GM19351 (cell line): ENCODE measurements at regions not wholly inside any gene's neighbourhood (a gene's known extent, or its start where the extent isn't known, plus 50 kb on each side); places are given as distances from the start of the nearest gene placed in this dataset.
"Not testable (repeated sequence)": the region's sequence is repeated elsewhere in the genome, so short reads cannot be mapped to it uniquely, and the experiment has no call there.

Source experiments
- ATAC-seq: cut with Tn5 transposase; IDR thresholded peaks from one replicate; pipeline ENCODE4 v1.9.1; 2021; ENCODE audit warnings: mild to moderate bottlenecking, moderate library complexity; ENCODE audit not compliant: unreplicated experiment

DNA sequence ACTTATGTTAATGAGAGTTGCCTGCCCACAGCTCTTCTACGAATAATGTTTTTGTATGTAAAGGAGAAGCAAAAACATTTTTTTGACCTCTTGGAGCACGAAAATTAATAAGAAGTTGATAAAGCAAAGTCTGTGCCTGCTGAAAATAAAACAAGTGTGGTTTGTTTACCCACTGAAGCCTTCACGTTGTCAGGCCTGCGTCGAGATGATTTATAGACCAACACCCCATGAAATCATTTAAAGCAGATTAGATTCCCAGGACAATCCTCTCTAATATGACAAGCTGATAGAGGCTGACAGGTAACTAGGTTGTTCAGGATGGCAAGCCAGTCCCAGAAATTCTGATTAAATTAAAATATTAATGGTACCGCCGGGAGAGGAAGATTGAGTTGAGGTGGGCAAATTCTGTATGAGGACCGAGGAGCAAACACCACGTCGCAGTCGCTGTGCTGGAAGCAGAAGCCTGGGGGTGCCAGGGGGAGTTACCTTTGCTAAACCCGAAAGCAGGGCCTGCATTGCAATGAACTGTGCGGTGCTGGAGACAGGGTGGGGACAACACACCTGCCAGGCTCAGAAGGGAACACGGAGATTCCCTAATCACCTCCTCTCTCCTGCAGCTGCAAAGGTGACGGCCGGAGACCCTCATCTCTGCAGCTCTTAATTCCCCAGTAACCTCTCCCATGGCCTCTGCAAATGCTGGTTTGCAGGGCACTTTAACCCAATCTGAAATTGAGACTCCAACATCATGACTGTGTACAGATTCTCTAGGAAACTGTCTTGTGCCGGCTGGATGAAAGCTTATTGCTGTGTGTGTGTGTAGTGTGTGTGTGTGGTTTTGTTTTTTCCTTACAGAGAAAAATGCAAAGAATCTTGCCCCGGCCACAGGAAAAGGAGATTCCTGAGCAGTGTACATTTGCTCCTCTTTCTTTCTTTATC lies 2805.9 kb downstream of the RPIA start:
- not testable (repeated sequence) for ATAC-seq

DNA sequence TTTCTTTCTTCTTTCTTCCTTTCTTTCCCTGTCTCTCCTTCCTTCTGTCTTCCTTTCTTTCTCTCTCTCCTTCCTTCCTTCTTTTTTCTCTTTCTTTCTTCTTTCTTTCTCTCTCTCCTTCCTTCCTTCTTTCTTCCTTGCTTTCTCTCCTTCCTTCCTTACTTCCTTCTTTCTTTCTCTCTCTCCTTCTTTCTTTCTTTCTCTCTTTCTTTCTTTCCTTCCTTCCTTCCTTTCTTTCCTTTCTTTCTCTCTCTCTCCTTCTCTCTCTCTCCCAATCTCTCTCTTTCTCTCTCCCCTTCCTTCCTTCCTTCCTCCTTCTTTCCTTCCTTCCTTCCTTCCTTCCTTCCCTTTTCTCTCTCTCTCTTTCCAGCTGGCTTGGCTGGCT lies 2806.6 kb downstream of the RPIA start:
- not testable (repeated sequence) for ATAC-seq

DNA sequence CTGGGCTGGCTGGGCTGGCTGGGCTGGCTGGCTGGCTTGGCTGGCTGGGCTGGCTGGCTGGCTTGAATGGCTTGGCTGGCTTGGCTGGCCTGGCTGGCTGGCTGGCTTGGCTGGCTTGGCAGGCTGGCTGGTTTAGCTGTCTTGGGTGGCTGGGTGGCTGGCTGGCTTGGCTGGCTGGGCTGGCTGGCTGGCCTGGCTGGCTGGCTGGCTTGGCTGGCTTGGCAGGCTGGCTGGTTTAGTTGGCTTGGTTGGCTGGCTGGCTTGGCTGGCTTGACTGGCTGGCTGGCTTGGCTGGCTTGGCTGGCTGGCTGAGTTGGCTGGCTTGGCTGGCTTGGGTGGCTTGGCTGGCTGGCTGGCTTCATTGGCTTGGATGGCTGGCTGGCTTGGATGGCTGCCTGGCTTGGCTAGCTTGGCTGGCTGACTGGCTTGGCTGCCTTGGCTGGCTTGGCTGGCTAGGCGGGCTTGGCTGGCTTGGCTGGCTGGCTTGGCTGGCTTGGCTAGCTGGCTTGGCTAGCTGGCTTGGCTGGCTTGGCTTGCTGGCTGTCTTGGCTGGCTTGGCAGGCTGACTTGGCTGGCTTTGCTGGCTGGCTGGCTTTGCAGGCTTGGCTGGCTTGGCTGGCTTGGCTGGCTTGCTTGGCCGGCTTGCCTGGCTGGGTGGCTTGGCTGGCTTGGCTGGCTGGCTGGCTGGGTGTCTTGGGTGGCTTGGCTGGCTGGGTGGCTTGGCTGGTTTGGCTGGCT lies 2807.2 kb downstream of the RPIA start:
- not testable (repeated sequence) for ATAC-seq

DNA sequence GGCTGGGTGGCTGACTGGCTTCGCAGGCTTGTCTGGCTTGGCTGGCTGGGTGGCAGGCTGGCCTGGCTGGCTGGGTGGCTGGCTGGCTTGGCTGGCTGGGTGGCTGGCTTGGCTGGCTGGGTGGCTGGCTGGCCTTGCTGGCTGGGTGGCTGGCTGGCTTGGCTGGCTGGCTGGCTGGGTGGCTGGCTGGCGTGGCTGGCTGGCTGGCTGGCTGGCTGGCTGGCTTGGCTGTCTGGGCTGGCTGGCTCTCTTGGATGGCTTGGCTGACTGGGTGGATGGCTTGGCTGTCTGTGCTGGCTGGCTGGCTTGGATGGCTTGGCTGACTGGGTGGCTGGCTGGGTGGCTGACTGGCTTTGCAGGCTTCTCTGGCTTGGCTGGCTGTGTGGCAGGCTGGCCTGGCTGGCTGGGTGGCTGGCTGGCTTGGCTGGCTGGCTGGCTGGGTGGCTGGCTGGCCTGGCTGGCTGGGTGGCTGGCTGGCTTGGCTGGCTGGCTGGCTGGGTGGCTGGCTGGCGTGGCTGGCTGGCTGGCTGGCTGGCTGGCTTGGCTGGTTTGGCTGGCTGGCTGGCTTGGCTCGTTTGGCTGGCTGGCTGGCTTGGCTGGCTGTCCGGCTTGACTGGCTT lies 2808.1 kb downstream of the RPIA start:
- not testable (repeated sequence) for ATAC-seq

DNA sequence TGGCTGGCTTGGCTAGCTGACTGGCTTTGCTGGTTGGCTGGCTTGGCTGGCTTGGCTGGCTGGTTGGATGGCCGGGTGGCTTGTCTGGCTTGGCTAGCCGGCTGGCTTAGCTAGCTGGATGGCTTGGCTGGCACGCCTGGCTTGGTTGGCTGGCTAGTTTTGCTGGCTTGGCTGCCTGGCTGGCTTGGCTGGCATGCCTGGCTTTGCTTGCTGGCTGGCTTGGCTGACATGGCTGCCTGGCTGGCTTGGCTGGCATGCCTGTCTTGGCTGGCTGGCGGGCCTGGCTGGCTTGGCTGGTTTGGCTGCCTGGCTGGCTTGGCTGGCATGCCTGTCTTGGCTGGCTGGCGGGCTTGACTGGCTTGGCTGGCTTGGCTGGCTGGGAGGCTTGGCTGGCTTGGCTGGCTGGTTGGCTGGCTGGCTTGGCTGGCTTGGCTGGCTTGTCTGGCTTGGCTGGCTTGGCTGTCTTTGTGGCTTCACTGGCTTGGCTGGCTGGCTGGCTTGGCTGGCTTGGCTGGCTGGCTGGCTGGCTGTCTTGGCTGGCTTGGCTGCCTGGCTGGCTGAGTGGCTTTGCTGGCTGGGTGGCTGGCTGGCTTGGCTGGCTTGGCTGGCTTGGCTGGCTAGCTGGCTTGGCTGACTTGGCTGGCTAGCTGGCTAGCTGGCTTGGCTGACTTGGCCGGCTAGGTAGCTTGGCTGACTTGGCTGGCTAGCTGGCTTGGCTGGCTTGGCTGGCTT lies 2808.9 kb downstream of the RPIA start:
- not testable (repeated sequence) for ATAC-seq

DNA sequence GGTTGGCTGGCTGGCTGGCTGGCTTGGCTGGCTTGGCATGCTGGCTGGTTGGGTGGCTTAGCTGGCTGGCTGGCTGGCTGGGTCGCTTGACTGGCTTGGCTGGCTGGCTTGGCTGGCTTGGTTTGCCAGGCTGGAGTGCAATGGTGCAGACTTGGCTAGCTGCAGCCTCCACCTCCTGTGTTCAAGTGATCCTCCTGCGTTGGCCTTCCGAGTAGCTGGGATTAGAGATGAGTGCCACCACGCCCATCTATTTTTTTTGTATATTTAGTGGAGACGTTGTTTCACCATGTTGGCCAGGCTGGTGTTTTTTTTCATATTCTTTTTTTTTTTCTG lies 2809.5 kb downstream of the RPIA start:
- ATAC-seq: not testable (repeated sequence)

DNA sequence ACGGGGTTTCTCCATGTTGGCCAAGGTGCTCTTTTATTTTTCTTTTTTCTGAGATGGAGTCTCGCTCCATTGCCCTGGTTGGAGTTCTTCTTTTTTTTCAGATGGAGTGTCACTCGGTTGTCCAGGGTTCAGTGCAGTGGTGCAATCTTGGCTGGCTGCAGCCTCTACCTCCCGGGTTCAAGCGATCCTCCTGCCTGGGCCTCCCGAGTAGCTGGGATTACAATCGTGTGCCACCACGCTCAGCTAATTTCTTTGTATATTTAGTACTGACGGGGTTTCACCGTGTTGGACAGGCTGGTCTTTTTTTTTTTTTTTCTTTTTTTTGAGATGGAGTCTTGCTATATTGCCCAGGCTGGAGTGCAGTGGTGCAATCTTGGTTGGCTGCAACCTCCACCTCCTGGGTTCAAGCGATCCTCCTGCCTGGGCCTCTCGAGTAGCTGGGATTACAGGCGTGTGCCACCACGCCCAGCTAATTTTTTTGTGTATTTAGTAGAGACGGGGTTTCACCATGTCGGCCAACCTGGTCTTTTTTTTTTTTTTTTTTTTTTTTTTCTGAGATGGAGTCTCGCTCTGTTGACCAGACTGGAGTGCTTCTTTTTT lies 2810.1 kb downstream of the RPIA start:
- ATAC-seq: not testable (repeated sequence)

DNA sequence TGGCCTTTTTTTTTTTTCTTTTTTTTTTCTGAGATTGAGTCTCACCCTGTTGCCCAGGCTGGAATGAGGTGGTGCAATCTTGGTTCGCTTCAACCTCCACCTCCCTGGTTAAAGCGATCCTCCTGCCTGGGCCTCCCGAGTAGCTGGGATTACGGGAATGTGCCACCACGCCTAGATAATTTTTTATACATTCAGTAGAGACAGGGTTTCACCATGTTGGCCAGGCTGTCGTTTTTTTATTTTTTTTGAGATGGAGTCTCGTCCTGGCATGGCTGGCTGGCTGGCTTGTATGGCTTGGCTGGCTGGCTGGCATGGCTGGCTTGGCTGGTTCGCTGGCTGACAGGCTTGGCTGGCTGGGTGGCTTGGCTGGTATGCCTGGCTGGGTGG lies 2812.1 kb downstream of the RPIA start:
- ATAC-seq: not testable (repeated sequence)

DNA sequence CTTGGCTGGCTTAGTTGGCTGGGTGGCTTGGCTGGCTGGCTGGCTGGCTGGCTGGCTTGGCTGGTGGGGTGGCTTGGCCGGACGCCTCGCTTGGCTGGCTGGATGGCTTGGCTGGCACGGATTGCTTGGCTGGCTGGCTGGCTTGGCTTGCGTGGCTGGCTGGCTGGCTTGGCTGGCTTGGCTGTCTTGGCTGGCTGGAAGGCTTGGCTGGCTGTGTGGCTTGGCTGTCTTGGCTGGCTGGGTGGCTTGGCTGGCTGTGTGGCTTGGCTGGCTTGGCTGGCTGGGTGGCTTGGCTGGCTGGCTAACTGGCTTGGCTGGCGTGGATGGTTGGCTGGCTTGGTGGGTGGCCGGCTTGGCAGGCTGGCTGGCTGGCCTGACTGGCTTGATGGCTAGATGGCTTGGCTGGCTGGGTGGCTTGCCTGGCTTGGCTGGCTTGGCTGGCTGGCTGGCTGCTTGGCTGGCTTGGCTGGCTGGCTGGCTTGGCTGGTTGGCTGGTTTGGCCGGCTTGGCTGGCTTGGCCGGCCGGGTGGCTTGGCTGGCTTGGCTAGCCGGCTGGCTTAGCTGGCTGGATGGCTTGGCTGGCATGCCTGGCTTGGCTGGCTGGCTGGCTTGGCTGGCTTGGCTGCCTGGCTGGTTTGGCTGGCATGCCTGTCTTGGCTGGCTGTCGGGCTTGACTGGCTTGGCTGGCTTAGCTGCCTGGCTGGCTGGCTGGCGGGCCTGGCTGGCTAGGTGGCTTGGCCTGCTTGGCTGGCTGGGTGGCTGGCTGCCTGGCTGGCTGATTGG lies 2812.7 kb downstream of the RPIA start:
- not testable (repeated sequence) for ATAC-seq

DNA sequence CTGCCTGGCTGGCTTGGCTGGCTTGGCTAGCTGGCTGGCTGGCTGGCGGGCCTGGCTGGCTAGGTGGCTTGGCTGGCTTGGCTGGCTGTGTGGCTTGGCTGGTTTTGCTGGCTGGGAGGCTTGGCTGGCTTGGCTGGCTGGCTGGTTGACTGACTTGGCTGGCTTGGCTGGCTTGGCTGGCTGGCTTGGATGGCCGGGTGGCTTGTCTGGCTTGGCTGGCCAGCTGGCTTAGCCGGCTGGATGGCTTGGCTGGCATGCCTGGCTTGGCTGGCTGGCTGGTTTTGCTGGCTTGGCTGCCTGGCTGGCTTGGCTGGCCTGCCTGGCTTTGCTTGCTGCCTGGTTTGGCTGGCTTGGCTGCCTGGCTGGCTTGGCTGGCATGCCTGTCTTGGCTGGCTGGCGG lies 2817.3 kb downstream of the RPIA start:
- not testable (repeated sequence) for ATAC-seq

DNA sequence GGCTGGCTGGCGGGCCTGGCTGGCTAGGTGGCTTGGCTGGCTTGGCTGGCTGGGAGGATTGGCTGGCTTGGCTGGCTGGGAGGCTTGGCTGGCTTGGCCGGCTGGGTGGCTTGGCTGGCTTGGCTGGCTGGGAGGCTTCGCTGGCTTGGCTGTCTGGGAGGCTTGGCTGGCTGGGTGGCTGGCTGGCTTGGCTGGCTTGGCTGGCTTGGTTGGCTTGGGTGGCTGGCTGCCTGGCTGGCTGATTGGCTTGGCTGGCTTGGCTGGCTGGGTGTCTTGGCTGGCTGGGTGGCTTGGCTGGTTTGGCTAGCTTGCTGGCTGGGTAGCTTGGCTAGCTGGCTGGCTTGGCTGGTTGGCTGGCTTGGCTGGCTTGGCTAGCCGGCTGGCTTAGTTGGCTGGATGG lies 2817.8 kb downstream of the RPIA start:
- not testable (repeated sequence) for ATAC-seq

DNA sequence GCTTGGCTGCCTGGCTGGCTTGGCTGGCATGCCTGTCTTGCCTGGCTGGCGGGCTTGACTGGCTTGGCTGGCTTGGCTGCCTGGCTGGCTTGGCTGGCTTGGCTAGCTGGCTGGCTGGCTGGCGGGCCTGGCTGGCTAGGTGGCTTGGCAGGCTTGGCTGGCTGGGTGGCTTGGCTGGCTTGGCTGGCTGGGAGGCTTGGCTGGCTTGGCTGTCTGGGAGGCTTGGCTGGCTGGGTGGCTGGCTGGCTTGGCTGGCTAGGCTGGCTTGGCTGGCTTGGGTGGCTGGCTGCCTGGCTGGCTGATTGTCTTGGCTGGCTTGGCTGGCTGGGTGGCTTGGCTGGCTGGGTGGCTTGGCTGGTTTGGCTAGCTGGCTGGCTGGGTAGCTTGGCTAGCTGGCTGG lies 2819.7 kb downstream of the RPIA start:
- not testable (repeated sequence) for ATAC-seq

DNA sequence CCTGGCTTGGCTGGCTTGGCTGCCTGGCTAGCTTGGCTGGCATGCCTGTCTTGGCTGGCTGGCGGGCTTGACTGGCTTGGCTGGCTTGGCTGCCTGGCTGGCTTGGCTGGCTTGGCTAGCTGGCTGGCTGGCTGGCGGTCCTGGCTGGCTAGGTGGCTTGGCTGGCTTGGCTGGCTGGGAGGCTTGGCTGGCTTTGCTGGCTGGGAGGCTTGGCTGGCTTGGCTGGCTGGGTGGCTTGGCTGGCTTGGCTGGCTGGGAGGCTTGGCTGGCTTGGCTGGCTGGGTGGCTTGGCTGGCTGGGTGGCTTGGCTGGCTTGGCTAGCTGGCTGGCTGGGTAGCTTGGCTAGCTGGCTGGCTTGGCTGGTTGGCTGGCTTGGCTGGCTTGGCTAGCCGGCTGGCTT lies 2824.5 kb downstream of the RPIA start:
- ATAC-seq: not testable (repeated sequence)

DNA sequence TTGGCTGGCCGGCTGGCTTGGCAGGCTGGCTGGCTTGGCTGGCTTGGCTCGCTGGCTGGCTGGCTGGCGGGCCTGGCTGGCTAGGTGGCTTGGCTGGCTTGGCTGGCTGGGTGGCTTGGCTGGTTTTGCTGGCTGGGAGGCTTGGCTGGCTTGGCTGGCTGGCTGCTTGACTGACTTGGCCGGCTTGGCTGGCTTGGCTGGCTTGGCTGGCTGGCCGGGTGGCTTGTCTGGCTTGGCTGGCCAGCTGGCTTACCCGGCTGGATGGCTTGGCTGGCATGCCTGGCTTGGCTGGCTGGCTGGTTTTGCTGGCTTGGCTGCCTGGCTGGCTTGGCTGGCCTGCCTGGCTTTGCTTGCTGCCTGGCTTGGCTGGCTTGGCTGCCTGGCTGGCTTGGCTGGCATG lies 2825.2 kb downstream of the RPIA start:
- ATAC-seq: not testable (repeated sequence)

DNA sequence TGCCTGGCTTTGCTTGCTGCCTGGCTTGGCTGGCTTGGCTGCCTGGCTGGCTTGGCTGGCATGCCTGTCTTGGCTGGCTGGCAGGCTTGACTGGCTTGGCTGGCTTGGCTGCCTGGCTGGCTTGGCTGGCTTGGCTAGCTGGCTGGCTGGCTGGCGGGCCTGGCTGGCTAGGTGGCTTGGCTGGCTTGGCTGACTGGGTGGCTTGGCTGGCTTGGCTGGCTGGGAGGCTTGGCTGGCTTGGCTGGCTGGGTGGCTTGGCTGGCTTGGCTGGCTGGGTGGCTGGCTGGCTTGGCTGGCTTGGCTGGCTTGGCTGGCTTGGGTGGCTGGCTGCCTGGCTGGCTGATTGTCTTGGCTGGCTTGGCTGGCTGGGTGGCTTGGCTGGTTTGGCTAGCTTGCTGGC lies 2826.4 kb downstream of the RPIA start:
- not testable (repeated sequence) for ATAC-seq

DNA sequence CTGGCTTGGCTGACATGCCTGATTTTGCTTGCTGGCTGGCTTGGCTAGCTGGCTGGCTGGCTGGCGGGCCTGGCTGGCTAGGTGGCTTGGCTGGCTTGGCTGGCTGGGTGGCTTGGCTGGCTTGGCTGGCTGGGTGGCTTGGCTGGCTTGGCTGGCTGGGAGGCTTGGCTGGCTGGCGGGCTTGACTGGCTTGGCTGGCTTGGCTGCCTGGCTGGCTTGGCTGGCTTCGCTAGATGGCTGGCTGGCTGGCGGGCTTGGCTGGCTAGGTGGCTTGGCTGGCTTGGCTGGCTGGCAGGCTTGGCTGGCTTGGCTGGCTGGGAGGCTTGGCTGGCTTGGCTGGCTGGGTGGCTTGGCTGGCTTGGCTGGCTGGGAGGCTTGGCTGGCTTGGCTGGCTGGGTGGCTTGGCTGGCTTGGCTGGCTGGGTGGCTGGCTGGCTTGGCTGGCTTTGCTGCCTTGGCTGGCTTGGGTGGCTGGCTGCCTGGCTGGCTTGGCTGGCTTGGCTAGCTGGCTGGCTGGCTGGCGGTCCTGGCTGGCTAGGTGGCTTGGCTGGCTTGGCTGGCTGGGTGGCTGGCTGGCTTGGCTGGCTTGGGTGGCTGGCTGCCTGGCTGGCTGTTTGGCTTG lies 2827.0 kb downstream of the RPIA start:
- not testable (repeated sequence) for ATAC-seq

DNA sequence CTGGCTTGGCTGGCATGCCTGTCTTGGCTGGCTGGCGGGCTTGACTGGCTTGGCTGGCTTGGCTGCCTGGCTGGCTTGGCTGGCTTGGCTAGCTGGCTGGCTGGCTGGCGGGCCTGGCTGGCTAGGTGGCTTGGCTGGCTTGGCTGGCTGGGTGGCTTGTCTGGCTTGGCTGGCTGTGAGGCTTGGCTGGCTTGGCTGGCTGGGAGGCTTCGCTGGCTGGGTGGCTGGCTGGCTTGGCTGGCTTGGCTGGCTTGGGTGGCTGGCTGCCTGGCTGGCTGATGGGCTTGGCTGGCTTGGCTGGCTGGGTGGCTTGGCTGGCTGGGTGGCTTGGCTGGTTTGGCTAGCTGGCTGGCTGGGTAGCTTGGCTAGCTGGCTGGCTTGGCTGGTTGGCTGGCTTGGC lies 2827.9 kb downstream of the RPIA start:
- ATAC-seq: not testable (repeated sequence)

DNA sequence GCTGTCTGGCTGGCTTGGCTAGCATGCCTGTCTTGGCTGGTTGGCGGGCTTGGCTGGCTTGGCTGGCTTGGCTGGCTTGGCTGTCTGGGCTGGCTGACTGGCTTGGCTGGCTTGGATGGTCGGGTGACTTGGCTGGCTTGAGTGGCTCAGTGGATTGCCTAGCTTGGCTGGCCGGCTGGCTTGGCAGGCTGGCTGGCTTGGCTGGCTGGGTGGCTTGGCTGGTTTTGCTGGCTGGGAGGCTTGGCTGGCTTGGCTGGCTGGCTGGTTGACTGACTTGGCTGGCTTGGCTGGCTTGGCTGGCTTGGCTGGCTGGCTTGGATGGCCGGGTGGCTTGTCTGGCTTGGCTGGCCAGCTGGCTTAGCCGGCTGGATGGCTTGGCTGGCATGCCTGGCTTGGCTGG lies 2828.4 kb downstream of the RPIA start:
- not testable (repeated sequence) for ATAC-seq

DNA sequence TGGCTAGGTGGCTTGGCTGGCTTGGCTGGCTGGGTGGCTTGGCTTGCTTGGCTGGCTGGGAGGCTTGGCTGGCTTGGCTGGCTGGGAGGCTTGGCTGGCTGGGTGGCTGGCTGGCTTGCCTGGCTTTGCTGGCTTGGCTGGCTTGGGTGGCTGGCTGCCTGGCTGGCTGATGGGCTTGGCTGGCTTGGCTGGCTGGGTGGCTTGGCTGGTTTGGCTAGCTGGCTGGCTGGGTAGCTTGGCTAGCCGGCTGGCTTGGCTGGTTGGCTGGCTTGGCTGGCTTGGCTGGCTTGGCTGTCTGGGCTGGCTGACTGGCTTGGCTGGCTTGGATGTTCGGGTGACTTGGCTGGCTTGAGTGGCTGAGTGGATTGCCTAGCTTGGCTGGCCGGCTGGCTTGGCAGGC lies 2829.1 kb downstream of the RPIA start:
- ATAC-seq: not testable (repeated sequence)
